Loucy (cell line): ENCODE measurements at regions not wholly inside any gene's neighbourhood (a gene's known extent, or its start where the extent isn't known, plus 50 kb on each side); places are given as distances from the start of the nearest gene placed in this dataset.

Experiments used
- H2AFZ ChIP-seq: fragments of 200-600 bp; sonication (generic); 2 replicates; pipeline ENCODE4 v1.6.0; 2016; ENCODE audit warnings: antibody characterized with exemption, mild to moderate bottlenecking, low read length, moderate library complexity
- H3F3A ChIP-seq: fragments of 200-600 bp; 2 replicates; pipeline ENCODE4 v1.6.0; 2016; ENCODE audit warnings: antibody characterized with exemption, low read depth, mild to moderate bottlenecking
- H3K27me3 ChIP-seq: fragments of 200-600 bp; sonication (generic); 2 replicates; pipeline ENCODE4 v1.6.1; 2014; ENCODE audit warnings: low read length, mild to moderate bottlenecking; ENCODE audit not compliant: insufficient read depth, poor library complexity, severe bottlenecking
- H3K36me3 ChIP-seq: fragments of 200-600 bp; sonication (generic); 2 replicates; pipeline ENCODE4 v1.6.1; 2016; ENCODE audit warnings: low read length; ENCODE audit not compliant: insufficient read depth
- H3K4me1 ChIP-seq: fragments of 200-600 bp; sonication (generic); 2 replicates; pipeline ENCODE4 v1.5.1; 2014; ENCODE audit warnings: low read length, mild to moderate bottlenecking; ENCODE audit not compliant: insufficient read depth, poor library complexity, severe bottlenecking
- H3K4me2 ChIP-seq: fragments of 200-600 bp; sonication (generic); 2 replicates; pipeline ENCODE4 v1.6.0; 2014; ENCODE audit warnings: antibody characterized with exemption, low read length, low read depth, mild to moderate bottlenecking; ENCODE audit not compliant: poor library complexity, severe bottlenecking
- H3K4me3 ChIP-seq: fragments of 200-600 bp; sonication (generic); 2 replicates; pipeline ENCODE4 v1.5.1; 2014; ENCODE audit warnings: low read length, mild to moderate bottlenecking, mixed read lengths; ENCODE audit not compliant: poor library complexity, severe bottlenecking
- H3K79me2 ChIP-seq: fragments of 200-600 bp; sonication (generic); 2 replicates; pipeline ENCODE4 v1.6.1; 2014; ENCODE audit warnings: low read length; ENCODE audit not compliant: insufficient read depth
- H3K9ac ChIP-seq: fragments of 200-600 bp; sonication (generic); 2 replicates; pipeline ENCODE4 v1.6.0; 2014; ENCODE audit warnings: mild to moderate bottlenecking, low read depth, low read length, moderate library complexity; ENCODE audit not compliant: poor library complexity, severe bottlenecking
- H3K9me2 ChIP-seq: fragments of 200-600 bp; sonication (generic); replicated peaks from 2 replicates; pipeline ENCODE4 v1.6.1; 2016; ENCODE audit warnings: low read depth, low read length, mixed read lengths
- H3K9me3 ChIP-seq: fragments of 200-600 bp; sonication (generic); 2 replicates; pipeline ENCODE4 v1.6.1; 2014; ENCODE audit warnings: mild to moderate bottlenecking, antibody characterized with exemption, low read length, low read depth; ENCODE audit not compliant: insufficient read depth
- H4K20me1 ChIP-seq: fragments of 200-600 bp; sonication (generic); 2 replicates; pipeline ENCODE4 v1.6.0; 2014; ENCODE audit warnings: antibody characterized with exemption, low read length, mild to moderate bottlenecking; ENCODE audit not compliant: insufficient read depth, poor library complexity, severe bottlenecking
- CTCF ChIP-seq: fragments of 200-600 bp; sonication (generic); conservative IDR thresholded peaks from 2 replicates; pipeline ENCODE4 v1.5.1; 2014; ENCODE audit warnings: mild to moderate bottlenecking, antibody characterized with exemption, low read length
- EZH2phosphoT487 ChIP-seq: fragments of 200-600 bp; IDR thresholded peaks from 2 replicates; pipeline ENCODE4 v1.6.1; 2018; ENCODE audit warnings: antibody characterized with exemption, mild to moderate bottlenecking, moderate library complexity, borderline replicate concordance

GRCh38 chr4:73001885-73002284, 67.6 kb downstream of the COX18 start:
- Histone ChIP-seq H3K4me1 (no peaks in the 10 kb centered on the region), H3K4me2 (no peak overlapping the region), H4K20me1 (no peaks in the 10 kb centered on the region), H3F3A (no peaks in the 10 kb centered on the region), H3K27me3 (no peaks in the 10 kb centered on the region), H3K9me3 (no peaks in the 10 kb centered on the region), H2AFZ (no peak overlapping the region), H3K9ac (no peak overlapping the region), H3K9me2 (no peaks in the 10 kb centered on the region; the same call in 1 of the 2 replicates), H3K79me2 (no peaks in the 10 kb centered on the region), H3K36me3 (no peaks in the 10 kb centered on the region), H3K4me3 (no peak overlapping the region)
- no peak for TF ChIP-seq EZH2phosphoT487
- TF ChIP-seq CTCF, result no peak

GRCh38 chr4:72997409-72997808, 72.1 kb downstream of the COX18 start:
- H3K4me2 ChIP-seq, result no peak overlapping the region
- TF ChIP-seq EZH2phosphoT487, result no peak
- no peak for TF ChIP-seq CTCF
- no peaks in the 10 kb centered on the region; the same call in 1 of the 2 replicates for H3K9me2 ChIP-seq
- no peak overlapping the region for H3K9ac ChIP-seq
- no peak overlapping the region for H2AFZ ChIP-seq
- no peak overlapping the region for H3K4me3 ChIP-seq
- no peaks in the 10 kb centered on the region for H3K9me3 ChIP-seq
- no peaks in the 10 kb centered on the region for H3K79me2 ChIP-seq
- no peaks in the 10 kb centered on the region for H3K27me3 ChIP-seq
- no peaks in the 10 kb centered on the region for H3K36me3 ChIP-seq
- no peaks in the 10 kb centered on the region for H3K4me1 ChIP-seq
- H4K20me1 ChIP-seq, result no peaks in the 10 kb centered on the region
- H3F3A ChIP-seq, result no peaks in the 10 kb centered on the region

- Histone ChIP-seq H3K27me3 (no peaks in the 10 kb centered on the region), H3K79me2 (no peaks in the 10 kb centered on the region), H2AFZ (no peak overlapping the region)
These were observed 74.8 kb downstream of the COX18 start for GRCh38 chr4:72994670-72995069.

More at GRCh38 chr4:72994670-72995069, 74.8 kb downstream of the COX18 start:
- Histone ChIP-seq H3K9me3 (no peaks in the 10 kb centered on the region), H3K9ac (no peak overlapping the region), H3K4me2 (no peak overlapping the region), H3K4me1 (no peaks in the 10 kb centered on the region), H4K20me1 (no peaks in the 10 kb centered on the region), H3K9me2 (no peaks in the 10 kb centered on the region; the same call in 1 of the 2 replicates), H3K36me3 (no peaks in the 10 kb centered on the region), H3K4me3 (no peak overlapping the region), H3F3A (no peaks in the 10 kb centered on the region)
- TF ChIP-seq CTCF (no peak), EZH2phosphoT487 (no peak)
